ENCODE measurements at regions not wholly inside any gene's neighbourhood (a gene's known extent, or its start where the extent isn't known, plus 50 kb on each side); places are given as distances from the start of the nearest gene placed in this dataset.

DNA sequence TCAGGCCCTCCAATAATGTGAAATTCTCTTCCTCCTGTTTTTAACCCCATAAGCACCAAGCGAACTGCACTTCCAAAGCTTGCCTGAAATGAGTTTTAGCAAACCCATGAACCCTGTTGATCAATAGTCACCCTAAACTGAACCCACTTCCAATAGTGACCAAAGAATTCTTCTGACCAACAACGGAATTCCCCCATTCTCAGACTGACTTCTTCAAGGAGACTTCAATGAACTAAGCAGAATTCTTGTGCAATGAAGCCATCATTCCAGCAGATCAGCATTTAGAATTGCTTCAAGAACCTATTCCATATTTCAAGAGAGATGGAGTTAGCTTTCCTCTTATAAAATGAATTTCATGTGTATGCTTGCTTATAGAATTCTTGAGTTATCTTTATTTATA is 176.9 kb upstream of the FN1 start:
- Mint-ChIP-seq H3K9me3 (ENCODE audit: unreplicated experiment) (peaks cover 7% of the 10 kb centered on the region), H3K36me3 (ENCODE audit: unreplicated experiment) (no peaks in the 10 kb centered on the region), H3K27ac (ENCODE audit: unreplicated experiment) (peak overlapping the region; percentile 3), H3K4me1 (ENCODE audit: unreplicated experiment) (peaks cover 46% of the 10 kb centered on the region), H3K4me3 (ENCODE audit: unreplicated experiment) (no peak overlapping the region), H3K27me3 (ENCODE audit: unreplicated experiment) (no peaks in the 10 kb centered on the region)
- DNase-seq (ENCODE audit: extremely low spot score, unreplicated experiment): no peak
- TF ChIP-seq, protein P1, sequence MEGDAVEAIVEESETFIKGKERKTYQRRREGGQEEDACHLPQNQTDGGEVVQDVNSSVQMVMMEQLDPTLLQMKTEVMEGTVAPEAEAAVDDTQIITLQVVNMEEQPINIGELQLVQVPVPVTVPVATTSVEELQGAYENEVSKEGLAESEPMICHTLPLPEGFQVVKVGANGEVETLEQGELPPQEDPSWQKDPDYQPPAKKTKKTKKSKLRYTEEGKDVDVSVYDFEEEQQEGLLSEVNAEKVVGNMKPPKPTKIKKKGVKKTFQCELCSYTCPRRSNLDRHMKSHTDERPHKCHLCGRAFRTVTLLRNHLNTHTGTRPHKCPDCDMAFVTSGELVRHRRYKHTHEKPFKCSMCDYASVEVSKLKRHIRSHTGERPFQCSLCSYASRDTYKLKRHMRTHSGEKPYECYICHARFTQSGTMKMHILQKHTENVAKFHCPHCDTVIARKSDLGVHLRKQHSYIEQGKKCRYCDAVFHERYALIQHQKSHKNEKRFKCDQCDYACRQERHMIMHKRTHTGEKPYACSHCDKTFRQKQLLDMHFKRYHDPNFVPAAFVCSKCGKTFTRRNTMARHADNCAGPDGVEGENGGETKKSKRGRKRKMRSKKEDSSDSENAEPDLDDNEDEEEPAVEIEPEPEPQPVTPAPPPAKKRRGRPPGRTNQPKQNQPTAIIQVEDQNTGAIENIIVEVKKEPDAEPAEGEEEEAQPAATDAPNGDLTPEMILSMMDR (IDR thresholded peaks at IDR 0.05): no peak

DNA sequence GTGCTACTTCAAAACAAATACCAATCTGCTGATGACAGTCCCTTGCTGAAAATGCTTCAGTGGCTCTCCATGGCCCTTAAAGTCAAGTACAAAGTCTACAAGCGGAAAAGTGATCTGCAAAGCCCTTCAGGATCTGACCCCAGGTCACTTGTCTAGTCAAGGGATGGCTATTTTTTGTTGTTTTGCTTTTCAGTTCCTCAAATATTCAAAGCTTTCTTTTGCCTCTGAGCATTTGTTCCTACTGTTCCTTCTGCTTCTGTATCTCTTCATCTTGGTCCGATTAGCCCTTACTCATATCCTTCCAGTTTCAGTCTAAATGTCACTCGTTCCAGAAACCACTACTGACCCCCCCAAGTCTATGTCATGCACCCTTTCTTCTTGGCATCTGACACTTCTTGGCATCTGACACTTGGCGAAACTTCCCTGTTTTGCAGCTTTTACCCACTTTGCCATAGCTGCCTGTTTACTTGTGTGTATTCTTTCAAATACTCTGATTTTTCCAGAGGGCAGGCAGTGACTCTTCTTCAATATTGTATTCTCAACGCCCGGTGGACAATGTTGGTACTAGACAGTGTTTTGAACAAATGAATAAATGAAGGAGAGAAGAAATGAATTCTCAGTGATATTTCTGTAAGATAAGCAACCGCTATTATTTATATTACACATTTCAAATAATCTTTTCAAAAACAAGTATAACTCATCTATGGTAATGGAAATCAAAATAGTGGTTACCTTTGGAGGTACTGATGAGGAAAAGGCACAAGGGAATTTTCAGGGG is 175.9 kb upstream of the FN1 start:
- TF ChIP-seq, protein P1 (IDR thresholded peaks at IDR 0.05): no peak
- DNase-seq (ENCODE audit: extremely low spot score, unreplicated experiment): no peak
- Mint-ChIP-seq H3K27me3 (ENCODE audit: unreplicated experiment) (no peaks in the 10 kb centered on the region), H3K4me1 (ENCODE audit: unreplicated experiment) (peaks cover 48% of the 10 kb centered on the region), H3K36me3 (ENCODE audit: unreplicated experiment) (no peaks in the 10 kb centered on the region), H3K4me3 (ENCODE audit: unreplicated experiment) (no peak overlapping the region), H3K9me3 (ENCODE audit: unreplicated experiment) (peaks cover 4% of the 10 kb centered on the region), H3K27ac (ENCODE audit: unreplicated experiment) (no peak overlapping the region)

DNA sequence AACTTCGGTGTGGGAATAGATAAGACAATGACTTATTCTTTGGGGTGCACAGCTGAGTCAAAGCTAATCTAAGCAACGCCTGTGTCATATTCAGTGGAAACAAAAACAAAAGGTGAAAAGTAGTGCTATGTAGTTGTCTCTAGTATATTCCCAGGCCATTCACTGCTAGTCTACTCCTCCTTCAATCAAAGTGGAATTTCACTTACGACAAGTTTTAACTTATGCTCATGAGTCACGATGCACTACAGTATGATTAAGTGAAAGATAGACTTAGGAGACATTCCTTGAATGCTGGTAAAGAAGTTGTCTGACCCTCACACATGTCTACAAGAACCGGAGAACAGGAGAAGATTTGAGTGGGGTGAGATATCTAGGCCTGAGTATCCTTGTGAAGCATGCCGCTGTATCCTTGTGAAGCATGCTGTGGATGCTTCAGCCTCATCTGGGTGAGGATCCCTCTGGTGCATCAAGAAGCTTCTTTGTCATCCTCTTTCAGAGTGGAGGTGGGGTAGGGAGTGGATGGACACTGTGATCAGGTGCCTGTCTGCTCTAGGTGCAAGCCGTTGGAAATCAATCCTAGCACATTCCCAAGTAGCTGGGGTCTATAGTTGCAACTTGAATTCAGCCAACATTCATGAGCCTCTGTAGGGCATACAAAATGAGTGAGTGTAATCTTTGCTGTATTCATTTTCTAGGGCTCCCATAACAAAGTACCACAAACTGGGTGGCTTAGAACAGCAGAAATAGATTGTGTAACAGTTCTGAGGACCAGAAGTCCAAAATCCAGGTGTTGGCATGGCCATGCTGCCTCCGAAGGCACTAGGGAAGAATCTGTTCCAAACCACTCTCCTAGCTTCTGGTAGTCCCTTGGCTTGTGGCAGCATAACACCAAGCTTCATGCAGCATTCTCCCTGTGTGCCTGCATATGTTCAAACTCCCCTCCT is 173.5 kb upstream of the FN1 start:
- Mint-ChIP-seq H3K9me3 (ENCODE audit: unreplicated experiment) (peaks cover 4% of the 10 kb centered on the region), H3K4me1 (ENCODE audit: unreplicated experiment) (peaks cover 48% of the 10 kb centered on the region), H3K27ac (ENCODE audit: unreplicated experiment) (no peak overlapping the region), H3K36me3 (ENCODE audit: unreplicated experiment) (no peaks in the 10 kb centered on the region), H3K27me3 (ENCODE audit: unreplicated experiment) (no peaks in the 10 kb centered on the region), H3K4me3 (ENCODE audit: unreplicated experiment) (no peak overlapping the region)
- TF ChIP-seq, protein P1 (IDR thresholded peaks at IDR 0.05): no peak
- no peak for DNase-seq (ENCODE audit: extremely low spot score, unreplicated experiment)

DNA sequence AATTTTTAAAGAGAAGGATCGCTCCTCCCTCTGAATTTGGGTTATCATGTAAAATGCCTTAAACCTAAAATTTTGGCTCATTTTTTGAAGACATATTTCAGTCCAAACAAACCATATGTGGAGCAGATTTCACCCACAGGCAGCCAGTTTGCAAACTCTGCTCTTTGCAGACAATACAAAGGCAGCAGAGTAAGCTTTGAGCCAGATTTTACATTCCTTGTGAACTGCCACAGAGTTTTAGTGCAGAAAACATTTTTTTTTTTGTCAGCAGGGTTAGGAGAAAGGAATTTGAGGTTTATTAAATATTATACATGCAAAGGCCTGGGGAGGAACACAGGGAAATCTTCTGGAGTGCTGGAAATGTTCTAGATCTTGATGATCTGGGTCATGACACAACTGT is 171.9 kb upstream of the FN1 start:
- Mint-ChIP-seq H3K9me3 (ENCODE audit: unreplicated experiment) (peaks cover 4% of the 10 kb centered on the region), H3K27me3 (ENCODE audit: unreplicated experiment) (no peaks in the 10 kb centered on the region), H3K4me3 (ENCODE audit: unreplicated experiment) (no peak overlapping the region), H3K4me1 (ENCODE audit: unreplicated experiment) (peaks cover 42% of the 10 kb centered on the region), H3K27ac (ENCODE audit: unreplicated experiment) (peak overlapping the region; percentile 60), H3K36me3 (ENCODE audit: unreplicated experiment) (no peaks in the 10 kb centered on the region)
- TF ChIP-seq, protein P1 (IDR thresholded peaks at IDR 0.05): no peak
- DNase-seq (ENCODE audit: extremely low spot score, unreplicated experiment): no peak

DNA sequence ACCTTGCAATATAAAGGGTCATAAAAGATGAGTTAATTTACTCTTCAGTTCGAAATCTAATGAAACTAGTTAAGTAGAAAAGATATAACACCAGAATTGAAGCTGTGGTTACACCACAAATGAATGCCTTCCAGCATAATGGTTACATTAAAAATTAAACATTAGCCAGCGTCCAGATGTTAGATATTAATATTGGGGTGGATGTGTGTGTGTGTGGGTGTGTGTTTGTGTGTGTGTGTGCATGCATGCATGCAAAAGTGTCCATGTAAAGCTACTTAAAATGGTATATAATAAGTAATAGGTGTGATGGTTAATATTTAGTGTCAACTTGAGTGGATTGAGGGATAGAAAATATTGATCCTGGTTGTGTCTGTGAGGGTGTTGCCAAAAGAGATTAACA is 170.4 kb upstream of the FN1 start:
- H3K4me3 Mint-ChIP-seq (ENCODE audit: unreplicated experiment): no peak overlapping the region
- H3K36me3 Mint-ChIP-seq (ENCODE audit: unreplicated experiment): no peaks in the 10 kb centered on the region
- no peaks in the 10 kb centered on the region for H3K27me3 Mint-ChIP-seq (ENCODE audit: unreplicated experiment)
- peaks cover 44% of the 10 kb centered on the region for H3K4me1 Mint-ChIP-seq (ENCODE audit: unreplicated experiment)
- no peak overlapping the region for H3K27ac Mint-ChIP-seq (ENCODE audit: unreplicated experiment)
- H3K9me3 Mint-ChIP-seq (ENCODE audit: unreplicated experiment): peaks cover 4% of the 10 kb centered on the region
- TF ChIP-seq, protein P1 (IDR thresholded peaks at IDR 0.05): no peak
- DNase-seq (ENCODE audit: extremely low spot score, unreplicated experiment): no peak
